ENCODE measurements at regions not wholly inside any gene's neighbourhood (a gene's known extent, or its start where the extent isn't known, plus 50 kb on each side); places are given as distances from the start of the nearest gene placed in this dataset.

GRCh38 chr5:89922161-89922560 is 487.4 kb downstream of the CETN3 start:
- H3K9me3 ChIP-seq: no peaks in the 10 kb centered on the region
- DNase-seq (no peak), ATAC-seq (no peak)
- no peak overlapping the region for H3K27ac ChIP-seq
- TF ChIP-seq CTCF (IDR thresholded peaks at IDR 0.05) (no peak), POLR2A (IDR thresholded peaks at IDR 0.05) (no peak)
- no peaks in the 10 kb centered on the region for H3K4me1 ChIP-seq
- no peaks in the 10 kb centered on the region for H3K36me3 ChIP-seq (replicated peaks in 1 of 2; ENCODE audit: insufficient read depth in 1 of 2, low read depth in 2 of 2)
- no peak overlapping the region for H3K4me3 ChIP-seq
- intact Hi-C loops (cut with DNase I): no loop called here
- H3K27me3 ChIP-seq: no peaks in the 10 kb centered on the region
- 87 to 88% methylated on average over 3 of the region's 3 CpGs for WGBS, 2 donors

- intact Hi-C loops (cut with DNase I): no loop called here
These were observed 492.4 kb downstream of the CETN3 start for GRCh38 chr5:89917112-89917511.

GRCh38 chr5:89916131-89916530 is 493.4 kb downstream of the CETN3 start:
- no peaks in the 10 kb centered on the region for H3K36me3 ChIP-seq (replicated peaks in 1 of 2; ENCODE audit: insufficient read depth in 1 of 2, low read depth in 2 of 2)
- WGBS, 2 donors: 88 to 90% methylated on average over 1 of the region's 1 CpG
- no peak overlapping the region for H3K27ac ChIP-seq
- intact Hi-C loops (cut with DNase I): no loop called here
- ATAC-seq (no peak), DNase-seq (no peak)
- H3K9me3 ChIP-seq: no peaks in the 10 kb centered on the region
- H3K4me3 ChIP-seq: no peak overlapping the region
- no peaks in the 10 kb centered on the region for H3K4me1 ChIP-seq
- no peak for TF ChIP-seq CTCF (IDR thresholded peaks at IDR 0.05)
- TF ChIP-seq POLR2A (IDR thresholded peaks at IDR 0.05): no peak
- H3K27me3 ChIP-seq: no peaks in the 10 kb centered on the region

More at GRCh38 chr5:89917112-89917511, 492.4 kb downstream of the CETN3 start:
- Histone ChIP-seq H3K36me3 (replicated peaks in 1 of 2; ENCODE audit: insufficient read depth in 1 of 2, low read depth in 2 of 2) (no peaks in the 10 kb centered on the region), H3K27ac (no peak overlapping the region), H3K4me1 (no peaks in the 10 kb centered on the region), H3K27me3 (no peaks in the 10 kb centered on the region), H3K9me3 (no peaks in the 10 kb centered on the region), H3K4me3 (no peak overlapping the region)
- no peak for ATAC-seq
- TF ChIP-seq CTCF (IDR thresholded peaks at IDR 0.05): no peak
- no peak for TF ChIP-seq POLR2A (IDR thresholded peaks at IDR 0.05)
- no peak for DNase-seq
- 88 to 90% methylated on average over 1 of the region's 1 CpG for whole genome bisulfite sequencing, 2 donors

- ATAC-seq: no peak
- no peaks in the 10 kb centered on the region for H3K9me3 ChIP-seq
- H3K4me3 ChIP-seq: no peak overlapping the region
- intact Hi-C loops (cut with DNase I): no loop called here
- TF ChIP-seq POLR2A (IDR thresholded peaks at IDR 0.05) (no peak), CTCF (IDR thresholded peaks at IDR 0.05) (no peak)
- no peak for DNase-seq
- H3K27me3 ChIP-seq: no peaks in the 10 kb centered on the region
- H3K36me3 ChIP-seq (replicated peaks in 1 of 2; ENCODE audit: insufficient read depth in 1 of 2, low read depth in 2 of 2): no peaks in the 10 kb centered on the region
- H3K4me1 ChIP-seq: no peaks in the 10 kb centered on the region
- H3K27ac ChIP-seq: no peak overlapping the region
These were observed 500.7 kb downstream of the CETN3 start for GRCh38 chr5:89908876-89909275.

- intact Hi-C loops (cut with DNase I): no loop called here
- no peak for TF ChIP-seq POLR2A (IDR thresholded peaks at IDR 0.05)
- TF ChIP-seq CTCF (IDR thresholded peaks at IDR 0.05): no peak
- no peaks in the 10 kb centered on the region for H3K9me3 ChIP-seq
- no peak overlapping the region for H3K4me3 ChIP-seq
- H3K36me3 ChIP-seq (replicated peaks in 1 of 2; ENCODE audit: insufficient read depth in 1 of 2, low read depth in 2 of 2): no peaks in the 10 kb centered on the region
- peaks cover 3% of the 10 kb centered on the region for H3K4me1 ChIP-seq
- no peaks in the 10 kb centered on the region for H3K27me3 ChIP-seq
- H3K27ac ChIP-seq: no peak overlapping the region
- DNase-seq (no peak), ATAC-seq (no peak)
- 65 to 69% methylated on average over 2 of the region's 2 CpGs for WGBS, 2 donors
These were observed 505.1 kb downstream of the CETN3 start for GRCh38 chr5:89904442-89904841.
